ENCODE measurements at regions not wholly inside any gene's neighbourhood (a gene's known extent, or its start where the extent isn't known, plus 50 kb on each side); places are given as distances from the start of the nearest gene placed in this dataset.

DNA sequence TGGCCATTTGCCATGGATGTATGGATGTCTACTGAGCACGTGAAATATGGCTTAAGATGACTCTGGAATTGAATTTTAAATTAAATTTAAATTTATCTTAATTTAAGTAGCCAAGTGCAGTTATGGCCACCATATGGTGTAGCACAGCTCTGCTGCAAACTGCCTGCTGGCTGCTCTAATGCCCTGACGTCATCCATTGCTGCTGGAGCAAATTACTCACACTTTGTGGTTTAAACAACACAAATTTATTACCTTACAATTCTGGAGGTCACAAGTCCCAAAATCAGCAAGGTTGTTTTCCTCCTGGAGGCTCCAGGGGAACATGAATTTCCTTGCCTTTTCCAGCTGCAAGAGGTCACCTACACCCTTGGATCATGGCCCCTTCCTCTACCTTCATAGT is 679.3 kb upstream of the EEF2KMT start:
- DNase-seq (ENCODE audit: low read depth) = no peak
- TF ChIP-seq, protein P1, sequence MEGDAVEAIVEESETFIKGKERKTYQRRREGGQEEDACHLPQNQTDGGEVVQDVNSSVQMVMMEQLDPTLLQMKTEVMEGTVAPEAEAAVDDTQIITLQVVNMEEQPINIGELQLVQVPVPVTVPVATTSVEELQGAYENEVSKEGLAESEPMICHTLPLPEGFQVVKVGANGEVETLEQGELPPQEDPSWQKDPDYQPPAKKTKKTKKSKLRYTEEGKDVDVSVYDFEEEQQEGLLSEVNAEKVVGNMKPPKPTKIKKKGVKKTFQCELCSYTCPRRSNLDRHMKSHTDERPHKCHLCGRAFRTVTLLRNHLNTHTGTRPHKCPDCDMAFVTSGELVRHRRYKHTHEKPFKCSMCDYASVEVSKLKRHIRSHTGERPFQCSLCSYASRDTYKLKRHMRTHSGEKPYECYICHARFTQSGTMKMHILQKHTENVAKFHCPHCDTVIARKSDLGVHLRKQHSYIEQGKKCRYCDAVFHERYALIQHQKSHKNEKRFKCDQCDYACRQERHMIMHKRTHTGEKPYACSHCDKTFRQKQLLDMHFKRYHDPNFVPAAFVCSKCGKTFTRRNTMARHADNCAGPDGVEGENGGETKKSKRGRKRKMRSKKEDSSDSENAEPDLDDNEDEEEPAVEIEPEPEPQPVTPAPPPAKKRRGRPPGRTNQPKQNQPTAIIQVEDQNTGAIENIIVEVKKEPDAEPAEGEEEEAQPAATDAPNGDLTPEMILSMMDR (IDR thresholded peaks at IDR 0.05; ENCODE audit: insufficient read depth, low read depth, low read length, missing control alignments) = no peak
- no peak overlapping the region for H3K4me3 ChIP-seq (ENCODE audit: low read length)

DNA sequence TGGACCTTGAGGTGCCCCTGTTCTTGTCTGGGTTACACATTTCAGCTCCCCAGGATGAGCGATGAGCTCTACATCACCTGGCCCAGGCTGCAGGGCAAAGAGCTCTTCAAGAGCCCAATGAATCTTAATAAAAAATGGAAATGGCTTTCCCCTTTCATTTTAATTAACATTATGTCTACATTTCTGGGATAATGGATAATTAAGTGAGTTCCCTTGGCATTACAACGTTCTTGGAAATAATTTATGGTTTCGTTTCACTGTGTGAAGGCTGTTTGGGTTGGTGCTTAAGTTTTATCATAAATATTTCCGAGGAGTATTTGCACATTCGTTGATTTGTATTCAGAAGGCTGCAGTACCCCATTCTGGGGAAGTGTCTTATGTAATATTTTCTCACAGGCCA is 678.3 kb upstream of the EEF2KMT start:
- DNase-seq (ENCODE audit: low read depth) = no peak
- TF ChIP-seq, protein P1 (IDR thresholded peaks at IDR 0.05; ENCODE audit: insufficient read depth, low read depth, low read length, missing control alignments) = no peak
- H3K4me3 ChIP-seq (ENCODE audit: low read length) = no peak overlapping the region

DNA sequence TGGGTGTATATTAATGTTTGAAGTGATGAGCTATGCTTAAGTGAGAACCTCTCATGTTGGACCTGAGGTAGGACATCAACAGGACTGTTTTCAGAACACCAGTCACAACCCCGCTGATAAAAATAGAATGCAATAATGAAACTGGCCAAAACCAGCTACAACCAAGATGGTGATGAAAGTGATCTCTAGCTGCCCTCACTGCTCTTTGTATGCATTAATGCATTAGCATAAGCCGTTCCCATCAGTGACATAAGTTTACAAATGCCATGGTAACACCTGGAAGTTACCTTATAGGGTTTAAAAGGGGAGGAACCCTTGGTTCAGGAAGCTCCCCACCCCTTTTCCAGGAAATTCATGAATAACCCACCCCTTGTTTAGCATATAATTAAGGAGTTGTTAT is 672.5 kb upstream of the EEF2KMT start:
- no peak for DNase-seq (ENCODE audit: low read depth)
- no peak overlapping the region for H3K4me3 ChIP-seq (ENCODE audit: low read length)
- TF ChIP-seq, protein P1 (IDR thresholded peaks at IDR 0.05; ENCODE audit: insufficient read depth, low read depth, low read length, missing control alignments) = no peak

DNA sequence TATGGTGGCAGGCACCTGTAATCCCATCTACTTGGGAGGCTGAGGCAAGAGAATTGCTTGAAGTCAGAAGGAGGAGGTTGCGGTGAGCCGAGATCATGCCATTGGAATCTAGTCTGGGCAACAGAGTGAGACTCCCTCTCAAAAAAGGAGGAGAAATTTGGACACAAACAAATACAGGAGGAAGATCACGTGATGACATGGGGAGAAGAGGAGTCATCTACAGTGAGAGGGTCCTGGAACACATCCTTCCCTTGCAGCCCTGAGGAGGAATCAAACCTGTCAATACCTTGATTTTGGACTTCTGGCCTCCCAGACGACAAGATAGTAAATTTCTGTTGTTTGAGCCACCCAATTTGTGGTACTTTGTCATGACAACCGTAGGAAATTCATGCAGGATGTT is 671.9 kb upstream of the EEF2KMT start:
- no peak overlapping the region for H3K4me3 ChIP-seq (ENCODE audit: low read length)
- DNase-seq (ENCODE audit: low read depth) = no peak
- TF ChIP-seq, protein P1 (IDR thresholded peaks at IDR 0.05; ENCODE audit: insufficient read depth, low read depth, low read length, missing control alignments) = no peak

DNA sequence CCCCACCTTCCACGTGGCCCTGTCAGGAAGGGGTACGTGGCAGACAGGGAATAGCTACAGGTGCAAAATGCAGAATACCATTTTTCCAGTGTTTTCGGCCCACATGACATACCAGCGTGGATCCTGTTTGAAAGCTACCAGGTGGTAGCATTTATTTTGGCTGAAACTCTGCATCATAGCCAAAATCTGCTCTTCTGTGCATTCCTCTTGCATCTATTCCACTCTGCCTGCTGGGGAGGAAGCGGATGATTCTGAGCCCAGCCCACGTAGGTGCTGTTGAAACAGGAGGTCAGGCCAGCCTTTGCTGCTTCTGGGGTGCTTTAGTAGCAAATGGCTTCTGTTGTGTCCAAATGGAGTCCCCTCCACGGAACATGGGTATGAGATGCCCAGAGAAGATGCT is 670.9 kb upstream of the EEF2KMT start:
- no peak overlapping the region for H3K4me3 ChIP-seq (ENCODE audit: low read length)
- TF ChIP-seq, protein P1 (IDR thresholded peaks at IDR 0.05; ENCODE audit: insufficient read depth, low read depth, low read length, missing control alignments) = no peak
- DNase-seq (ENCODE audit: low read depth) = no peak

DNA sequence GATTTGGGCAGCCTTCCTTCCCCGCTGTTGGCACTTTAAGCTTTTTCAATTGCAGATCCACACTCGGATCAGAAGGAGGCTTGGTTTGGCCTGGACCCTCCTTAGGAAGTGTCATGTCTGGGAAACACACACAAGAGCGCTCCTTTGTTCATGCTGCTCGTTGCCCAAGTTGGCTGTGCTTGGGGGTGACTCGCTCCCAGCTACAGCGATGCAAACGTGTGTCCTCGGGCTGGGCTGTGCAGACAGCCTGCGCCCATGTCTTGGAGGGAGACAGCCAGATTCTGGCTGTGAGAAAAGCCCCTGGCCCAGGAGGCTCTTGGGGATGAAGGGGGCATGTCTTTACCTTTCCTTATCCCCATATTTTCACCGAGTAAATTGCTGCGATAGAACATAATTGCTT is 665.6 kb upstream of the EEF2KMT start:
- DNase-seq (ENCODE audit: low read depth) = no peak
- TF ChIP-seq, protein P1 (IDR thresholded peaks at IDR 0.05; ENCODE audit: insufficient read depth, low read depth, low read length, missing control alignments) = no peak

DNA sequence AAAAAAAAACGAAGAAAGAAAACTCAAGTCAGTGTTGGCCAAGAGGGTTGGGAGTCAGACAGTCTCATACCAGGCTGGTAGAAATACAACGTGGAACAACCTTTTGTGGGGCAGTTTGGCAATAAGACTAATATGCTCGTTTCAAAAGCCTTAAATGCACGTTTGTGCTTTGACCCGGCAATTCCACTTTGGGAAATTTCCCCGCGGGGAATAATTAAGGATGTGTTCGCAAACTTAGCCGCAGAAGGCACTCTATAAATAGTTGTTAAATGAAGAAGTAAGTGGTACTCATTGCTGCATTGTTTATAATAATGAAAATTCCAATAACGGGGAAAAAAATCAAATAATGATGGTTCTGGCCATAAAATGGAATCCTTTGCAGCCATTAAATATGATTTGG is 664.8 kb upstream of the EEF2KMT start:
- no peak overlapping the region for H3K4me3 ChIP-seq (ENCODE audit: low read length)
- no peak for DNase-seq (ENCODE audit: low read depth)
- TF ChIP-seq, protein P1 (IDR thresholded peaks at IDR 0.05; ENCODE audit: insufficient read depth, low read depth, low read length, missing control alignments) = no peak

More for the DNA sequence above, 665.6 kb upstream of the EEF2KMT start:
- H3K4me3 ChIP-seq (ENCODE audit: low read length) = no peak overlapping the region

All from epithelial cell of esophagus (primary cell).